ENCODE measurements at regions not wholly inside any gene's neighbourhood (a gene's known extent, or its start where the extent isn't known, plus 50 kb on each side); places are given as distances from the start of the nearest gene placed in this dataset.

GRCh38 chr19:29401712-29402421 is 123.9 kb upstream of the VSTM2B start:
- in situ Hi-C loops (cut with MboI; ENCODE audit: low pct_ligation_motif_present in 1 of 4, low pct_unique_long_range_greater_than_20kb in 1 of 4, low sequenced_read_pairs in 3 of 4) = no loop called here
- Histone ChIP-seq H3K4me3 (no peak overlapping the region), H3K9me3 (no peaks in the 10 kb centered on the region), H3K36me3 (no peaks in the 10 kb centered on the region), H3K4me1 (peaks cover 0 to 9% (median 3%) of the 10 kb centered on the region in 4 donors), H3K27ac (no peak overlapping the region), H3K27me3 (no peaks in the 10 kb centered on the region)
- DNase-seq = no peak
- intact Hi-C loops (cut with DNase I; ENCODE audit: low total_unique reads) = no loop called here
- TF ChIP-seq EP300 (IDR thresholded peaks at IDR 0.05; ENCODE audit: low read depth) (no peak), POLR2A (IDR thresholded peaks at IDR 0.05) (no peak), CTCF (IDR thresholded peaks at IDR 0.05) (no peak)
- WGBS, 2 donors (ENCODE audit: low coverage in 1 of 2) = 77% methylated on average over 13 of the region's 14 CpGs; no CpG with 5 or more reads in 1 of the 2 donors

GRCh38 chr19:29402563-29402962 is 123.2 kb upstream of the VSTM2B start:
- no peak for DNase-seq
- H3K27me3 ChIP-seq = no peaks in the 10 kb centered on the region
- H3K9me3 ChIP-seq = no peaks in the 10 kb centered on the region
- no peak overlapping the region for H3K4me3 ChIP-seq
- intact Hi-C loops (cut with DNase I; ENCODE audit: low total_unique reads) = no loop called here
- H3K27ac ChIP-seq = no peak overlapping the region
- H3K4me1 ChIP-seq = peaks cover 0 to 9% (median 3%) of the 10 kb centered on the region in 4 donors
- WGBS, 2 donors (ENCODE audit: low coverage in 1 of 2) = 45% methylated on average over 6 of the region's 6 CpGs; no CpG with 5 or more reads in 1 of the 2 donors
- H3K36me3 ChIP-seq = no peaks in the 10 kb centered on the region
- TF ChIP-seq POLR2A (IDR thresholded peaks at IDR 0.05) = no peak
- in situ Hi-C loops (cut with MboI; ENCODE audit: low pct_ligation_motif_present in 1 of 4, low pct_unique_long_range_greater_than_20kb in 1 of 4, low sequenced_read_pairs in 3 of 4) = no loop called here

GRCh38 chr19:29404015-29404414 is 121.8 kb upstream of the VSTM2B start:
- no peak for DNase-seq
- WGBS, 2 donors (ENCODE audit: low coverage in 1 of 2) = 67 to 80% methylated on average over 3 to 8 of the region's 8 CpGs
- Histone ChIP-seq H3K4me3 (no peak overlapping the region), H3K27me3 (no peaks in the 10 kb centered on the region), H3K27ac (no peak overlapping the region), H3K36me3 (no peaks in the 10 kb centered on the region), H3K9me3 (no peaks in the 10 kb centered on the region), H3K4me1 (peaks cover 0 to 9% (median 3%) of the 10 kb centered on the region in 4 donors)
- in situ Hi-C loops (cut with MboI; ENCODE audit: low pct_ligation_motif_present in 1 of 4, low pct_unique_long_range_greater_than_20kb in 1 of 4, low sequenced_read_pairs in 3 of 4) = no loop called here
- TF ChIP-seq CTCF (IDR thresholded peaks at IDR 0.05) (no peak), POLR2A (IDR thresholded peaks at IDR 0.05) (no peak), POLR2AphosphoS5 (IDR thresholded peaks at IDR 0.05) (no peak), EP300 (IDR thresholded peaks at IDR 0.05; ENCODE audit: low read depth) (no peak)
- intact Hi-C loops (cut with DNase I; ENCODE audit: low total_unique reads) = no loop called here

GRCh38 chr19:29404951-29405727 is 120.7 kb upstream of the VSTM2B start:
- DNase-seq = peak; percentile 9
- WGBS, 2 donors (ENCODE audit: low coverage in 1 of 2) = 28% methylated on average over 27 of the region's 33 CpGs; no CpG with 5 or more reads in 1 of the 2 donors
- no peaks in the 10 kb centered on the region for H3K27me3 ChIP-seq
- H3K4me3 ChIP-seq = no peak overlapping the region
- H3K4me1 ChIP-seq = peaks cover 0 to 9% (median 3%) of the 10 kb centered on the region in 4 donors
- H3K9me3 ChIP-seq = no peaks in the 10 kb centered on the region
- intact Hi-C loops (cut with DNase I; ENCODE audit: low total_unique reads) (no loop called here), in situ Hi-C loops (cut with MboI; ENCODE audit: low pct_ligation_motif_present in 1 of 4, low pct_unique_long_range_greater_than_20kb in 1 of 4, low sequenced_read_pairs in 3 of 4) (no loop called here)
- TF ChIP-seq POLR2AphosphoS5 (IDR thresholded peaks at IDR 0.05) (no peak), POLR2A (IDR thresholded peaks at IDR 0.05) (no peak), EP300 (IDR thresholded peaks at IDR 0.05; ENCODE audit: low read depth) (no peak), CTCF (IDR thresholded peaks at IDR 0.05) (no peak)
- no peaks in the 10 kb centered on the region for H3K36me3 ChIP-seq
- peak overlapping the region in 1 of 4 donors; percentile 13 for H3K27ac ChIP-seq
